ENCODE measurements at regions not wholly inside any gene's neighbourhood (a gene's known extent, or its start where the extent isn't known, plus 50 kb on each side); places are given as distances from the start of the nearest gene placed in this dataset.

GRCh38 chr1:106603616-106604015 lies 452.9 kb upstream of the PRMT6 start:
- no peak for DNase-seq (ENCODE audit: low spot score)
- TF ChIP-seq, protein P1, sequence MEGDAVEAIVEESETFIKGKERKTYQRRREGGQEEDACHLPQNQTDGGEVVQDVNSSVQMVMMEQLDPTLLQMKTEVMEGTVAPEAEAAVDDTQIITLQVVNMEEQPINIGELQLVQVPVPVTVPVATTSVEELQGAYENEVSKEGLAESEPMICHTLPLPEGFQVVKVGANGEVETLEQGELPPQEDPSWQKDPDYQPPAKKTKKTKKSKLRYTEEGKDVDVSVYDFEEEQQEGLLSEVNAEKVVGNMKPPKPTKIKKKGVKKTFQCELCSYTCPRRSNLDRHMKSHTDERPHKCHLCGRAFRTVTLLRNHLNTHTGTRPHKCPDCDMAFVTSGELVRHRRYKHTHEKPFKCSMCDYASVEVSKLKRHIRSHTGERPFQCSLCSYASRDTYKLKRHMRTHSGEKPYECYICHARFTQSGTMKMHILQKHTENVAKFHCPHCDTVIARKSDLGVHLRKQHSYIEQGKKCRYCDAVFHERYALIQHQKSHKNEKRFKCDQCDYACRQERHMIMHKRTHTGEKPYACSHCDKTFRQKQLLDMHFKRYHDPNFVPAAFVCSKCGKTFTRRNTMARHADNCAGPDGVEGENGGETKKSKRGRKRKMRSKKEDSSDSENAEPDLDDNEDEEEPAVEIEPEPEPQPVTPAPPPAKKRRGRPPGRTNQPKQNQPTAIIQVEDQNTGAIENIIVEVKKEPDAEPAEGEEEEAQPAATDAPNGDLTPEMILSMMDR (IDR thresholded peaks at IDR 0.05), result no peak
- Histone ChIP-seq H3K27ac (no peak overlapping the region), H3K4me3 (no peak overlapping the region)

DNA sequence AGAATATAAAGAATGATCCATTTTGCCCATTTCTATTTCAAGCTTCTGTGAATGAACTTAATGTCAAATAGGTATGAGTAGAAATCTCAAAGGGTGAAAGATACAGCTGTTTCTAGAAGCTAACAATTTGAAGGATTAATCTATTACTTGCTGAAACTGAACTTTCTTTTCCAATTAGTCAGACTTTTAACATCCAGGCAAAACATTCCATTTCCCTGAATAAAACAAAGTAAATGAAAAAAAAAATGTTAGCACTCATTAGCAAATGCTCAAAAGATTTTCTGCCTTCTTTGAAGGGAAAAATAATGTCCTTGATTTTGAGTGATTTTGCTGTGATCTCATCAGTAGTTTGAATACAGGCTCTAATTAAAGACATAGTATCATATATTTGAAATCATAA lies 447.6 kb upstream of the PRMT6 start:
- TF ChIP-seq, protein P1 (IDR thresholded peaks at IDR 0.05), result no peak
- Histone ChIP-seq H3K4me3 (no peak overlapping the region), H3K27ac (no peak overlapping the region)
- DNase-seq (ENCODE audit: low spot score), result no peak

DNA sequence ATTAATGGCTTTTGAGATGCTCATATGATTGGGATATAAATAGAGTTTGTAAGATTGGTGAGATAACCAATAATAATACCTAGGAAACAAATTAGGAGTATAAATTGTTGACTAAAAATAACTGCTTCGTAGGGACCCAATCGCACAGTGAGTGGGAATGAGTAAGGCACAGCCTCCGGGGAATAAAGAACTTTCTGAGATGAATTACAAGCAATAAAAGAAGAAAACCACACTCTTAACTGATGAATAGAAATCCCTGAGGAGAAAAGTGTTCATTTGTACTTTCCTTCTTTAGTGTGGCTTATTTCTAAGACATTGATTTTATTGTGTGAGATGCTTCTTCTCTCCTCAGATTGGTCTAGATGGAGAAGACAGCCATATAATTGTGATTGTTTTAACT lies 443.4 kb upstream of the PRMT6 start:
- TF ChIP-seq, protein P1 (IDR thresholded peaks at IDR 0.05), result no peak
- H3K4me3 ChIP-seq, result no peak overlapping the region
- no peak for DNase-seq (ENCODE audit: low spot score)
- H3K27ac ChIP-seq, result no peak overlapping the region

DNA sequence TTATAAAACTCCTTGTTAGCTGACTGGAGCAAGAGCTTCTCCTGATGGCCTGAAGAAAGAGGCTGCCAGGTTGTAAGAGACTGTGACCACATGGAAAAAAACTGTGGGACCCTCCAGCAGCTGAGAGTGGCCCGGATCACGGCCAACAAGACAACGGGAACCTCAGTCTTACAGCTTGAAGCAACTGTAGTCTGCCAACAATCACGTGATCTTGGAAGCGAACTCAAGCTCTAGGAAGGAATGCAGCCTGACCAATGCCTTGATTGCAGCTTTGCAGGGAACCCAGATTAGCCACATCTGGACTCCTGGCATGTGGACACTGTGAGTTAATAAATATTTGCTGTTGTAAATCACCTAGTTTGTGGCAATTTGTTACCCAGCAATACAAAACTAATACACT lies 442.6 kb upstream of the PRMT6 start:
- DNase-seq (ENCODE audit: low spot score), result no peak
- Histone ChIP-seq H3K27ac (no peak overlapping the region), H3K4me3 (no peak overlapping the region)
- TF ChIP-seq, protein P1 (IDR thresholded peaks at IDR 0.05), result no peak

DNA sequence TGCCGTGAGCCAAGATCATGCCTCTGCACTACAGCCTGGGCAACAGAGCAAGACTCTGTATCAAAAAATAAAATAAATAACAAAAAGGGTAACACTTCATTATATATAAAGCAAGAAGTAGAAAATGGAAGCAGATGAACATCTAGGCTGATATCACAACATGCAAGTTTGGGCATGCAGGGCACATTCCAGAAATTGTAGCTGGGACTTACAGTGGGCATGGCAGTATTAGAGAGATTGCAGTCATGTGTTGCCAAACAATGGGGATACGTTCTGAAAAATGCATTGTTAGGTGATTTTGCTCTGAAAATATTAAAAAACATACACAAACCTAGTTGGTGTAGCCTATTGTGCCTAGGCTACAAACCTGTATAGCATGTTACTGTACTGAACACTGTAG lies 441.0 kb upstream of the PRMT6 start:
- TF ChIP-seq, protein P1 (IDR thresholded peaks at IDR 0.05), result no peak
- H3K27ac ChIP-seq, result no peak overlapping the region
- DNase-seq (ENCODE audit: low spot score), result no peak
- H3K4me3 ChIP-seq, result no peak overlapping the region

- H3K27ac ChIP-seq, result no peak overlapping the region
- H3K4me3 ChIP-seq, result no peak overlapping the region
- TF ChIP-seq, protein P1 (IDR thresholded peaks at IDR 0.05), result no peak
- DNase-seq (ENCODE audit: low spot score), result no peak
These were observed 437.2 kb upstream of the PRMT6 start for GRCh38 chr1:106619080-106619826.

DNA sequence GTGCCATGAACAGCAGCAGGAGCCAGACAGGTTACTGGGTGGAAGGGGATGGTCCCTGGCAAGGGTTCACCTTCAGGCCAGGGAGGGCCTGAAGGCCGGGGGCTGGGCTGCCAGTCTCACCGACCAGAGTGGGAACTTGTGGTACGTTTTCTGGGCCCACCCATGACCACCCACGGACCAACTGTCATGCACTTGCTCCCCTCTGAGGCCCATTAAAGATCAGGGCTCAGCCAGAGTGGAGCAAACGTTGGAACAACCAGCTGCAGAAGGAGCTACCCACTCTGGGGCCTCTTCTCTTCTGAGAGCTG lies 436.7 kb upstream of the PRMT6 start:
- no peak for DNase-seq (ENCODE audit: low spot score)
- H3K27ac ChIP-seq, result no peak overlapping the region
- TF ChIP-seq, protein P1 (IDR thresholded peaks at IDR 0.05), result no peak
- no peak overlapping the region for H3K4me3 ChIP-seq

Data from coronary artery (tissue), 2 donors.